T-cell (primary cell): ENCODE measurements at regions not wholly inside any gene's neighbourhood (a gene's known extent, or its start where the extent isn't known, plus 50 kb on each side); places are given as distances from the start of the nearest gene placed in this dataset.

Experiments used
- ATAC-seq, 4 experiments: fragments of 200-7000 bp in 3 of 4; fragments of 150-1000 bp in 1 of 4; cut with Tn5 transposase; replicated peaks in 1 of 4; 1 replicate in 3 of 4; 2 replicates in 1 of 4; pipeline ENCODE4 v1.10.0; 2021; ENCODE audit warnings: moderate library complexity in 3 of 4, mild to moderate bottlenecking in 2 of 4, moderate number of reproducible peaks in 1 of 4
- CTCF ChIA-PET, 2 donors: fragments of 300-600 bp; sonication (Branson Sonifier 250); formaldehyde crosslinking; loops; one replicate each; lab custom pipeline; 2022; ENCODE audit warnings: antibody characterized with exemption in 2 of 2; lab: Charles Lee
- POLR2A ChIA-PET, 2 donors: fragments of 300-600 bp; sonication (Branson Sonifier 250); formaldehyde crosslinking; loops; one replicate each; lab custom pipeline; 2022; ENCODE audit warnings: antibody characterized with exemption in 2 of 2; lab: Charles Lee
- DNase-seq, 35 experiments: peaks; one replicate each; pipeline versions ENCODE4 v3.0.0 to v3.0.0-alpha.2; 2013 to 2023
- H3K27ac ChIP-seq: one replicate; pipeline ENCODE4 v1.5.1; 2013; ENCODE audit warnings: low read length
- H3K27me3 ChIP-seq, 2 experiments: replicated peaks in 1 of 2; 1 replicate in 1 of 2; 2 replicates in 1 of 2; pipeline versions ENCODE4 v1.6.1 to v1.7.0; 2013; ENCODE audit warnings: low read length in 1 of 2, mixed read lengths in 1 of 2; ENCODE audit not compliant: control insufficient read depth in 2 of 2, insufficient read depth in 2 of 2; ENCODE audit errors: extremely low read depth in 1 of 2
- H3K36me3 ChIP-seq, 2 donors: 1 replicate in 1 of 2; 2 replicates in 1 of 2; pipeline versions ENCODE4 v1.6.1 to v1.7.0; 2013; ENCODE audit warnings: low read length in 1 of 2; ENCODE audit not compliant: control insufficient read depth in 2 of 2, insufficient read depth in 1 of 2; ENCODE audit errors: extremely low read depth in 1 of 2
- H3K4me1 ChIP-seq, 2 experiments: 1 replicate in 1 of 2; 2 replicates in 1 of 2; pipeline versions ENCODE4 v1.6.1 to v1.7.0; 2013; ENCODE audit warnings: low read length in 2 of 2, mixed read lengths in 1 of 2; ENCODE audit not compliant: insufficient read depth in 2 of 2, control insufficient read depth in 1 of 2; ENCODE audit errors: extremely low read depth in 1 of 2
- H3K4me3 ChIP-seq, 2 donors: 1 replicate in 1 of 2; 2 replicates in 1 of 2; pipeline versions ENCODE4 v1.5.1 to v1.7.0; 2013; ENCODE audit warnings: mild to moderate bottlenecking in 2 of 2, low read length in 1 of 2, moderate library complexity in 1 of 2; ENCODE audit not compliant: control insufficient read depth in 1 of 2; ENCODE audit errors: extremely low read depth in 1 of 2
- H3K9me3 ChIP-seq: 2 replicates; pipeline ENCODE4 v1.7.0; 2013
- H3K27ac Mint-ChIP-seq, 2 donors: one replicate each; pipeline ENCODE4 v1.8.0; 2020 to 2021; ENCODE audit warnings: mild to moderate bottlenecking in 2 of 2, mixed read lengths in 2 of 2
- H3K27me3 Mint-ChIP-seq, 2 donors: one replicate each; pipeline ENCODE4 v1.8.0; 2021 to 2022; ENCODE audit warnings: mixed read lengths in 2 of 2
- H3K36me3 Mint-ChIP-seq: one replicate; pipeline ENCODE4 v1.8.0; 2021; ENCODE audit warnings: mixed read lengths
- H3K4me1 Mint-ChIP-seq, 3 donors: one replicate each; pipeline ENCODE4 v1.8.0; 2020 to 2022; ENCODE audit warnings: mixed read lengths in 3 of 3, mild to moderate bottlenecking in 1 of 3
- H3K4me3 Mint-ChIP-seq, 3 donors: one replicate each; pipeline ENCODE4 v1.8.0; 2020 to 2022; ENCODE audit warnings: mild to moderate bottlenecking in 3 of 3, mixed read lengths in 3 of 3, moderate library complexity in 3 of 3
- H3K9me3 Mint-ChIP-seq, 3 donors: one replicate each; pipeline ENCODE4 v1.8.0; 2020 to 2022; ENCODE audit warnings: mixed read lengths in 3 of 3
- WGBS: methylation state at CpG from one replicate; pipeline ENCODE4 v1.1.5; 2013; ENCODE audit warnings: missing lambda C conversion rate; ENCODE audit not compliant: insufficient coverage; 5-methylcytosine and 5-hydroxymethylcytosine counted together

GRCh38 chr3:75218577-75218976 lies 445.6 kb upstream of the FRG2C start:
- no peaks in the 10 kb centered on the region for H3K9me3 Mint-ChIP-seq
- no CpG with 5 or more reads among the region's 1 CpG for WGBS
- ChIA-PET CTCF (no interaction called here), POLR2A (no interaction called here)
- no peaks in the 10 kb centered on the region for H3K36me3 ChIP-seq
- ATAC-seq, result no peak
- no peaks in the 10 kb centered on the region for H3K27me3 Mint-ChIP-seq
- DNase-seq, result no peak
- no peaks in the 10 kb centered on the region for H3K9me3 ChIP-seq
- no peaks in the 10 kb centered on the region for H3K36me3 Mint-ChIP-seq
- no peak overlapping the region for H3K27ac ChIP-seq
- no peak overlapping the region for H3K4me3 Mint-ChIP-seq
- H3K27ac Mint-ChIP-seq, result no peak overlapping the region
- H3K4me1 Mint-ChIP-seq, result no peaks in the 10 kb centered on the region
- no peaks in the 10 kb centered on the region for H3K4me1 ChIP-seq
- H3K27me3 ChIP-seq, result no peaks in the 10 kb centered on the region
- no peak overlapping the region for H3K4me3 ChIP-seq

GRCh38 chr3:75220932-75221331 lies 443.2 kb upstream of the FRG2C start:
- H3K27ac Mint-ChIP-seq, result no peak overlapping the region
- no peak for DNase-seq
- POLR2A ChIA-PET, result no interaction called here

GRCh38 chr3:75224412-75224811 lies 439.7 kb upstream of the FRG2C start:
- Histone ChIP-seq H3K27ac (no peak overlapping the region), H3K36me3 (no peaks in the 10 kb centered on the region), H3K4me1 (no peaks in the 10 kb centered on the region), H3K27me3 (no peaks in the 10 kb centered on the region), H3K9me3 (no peaks in the 10 kb centered on the region), H3K4me3 (no peak overlapping the region)
- DNase-seq (no peak), ATAC-seq (no peak)
- WGBS, result no CpG with 5 or more reads among the region's 2 CpGs
- no peak overlapping the region for H3K4me3 Mint-ChIP-seq
- ChIA-PET POLR2A (no interaction called here), CTCF (interaction anchor here in 1 of 2 donors (0.6 kb wide), 1 partner anchor 24 kb away, joined by 3 read pairs; no protein-coding TSS in a partner anchor)
- H3K9me3 Mint-ChIP-seq, result peaks cover 0 to 6% (median 0%) of the 10 kb centered on the region in 3 donors
- H3K4me1 Mint-ChIP-seq, result no peaks in the 10 kb centered on the region
- H3K27me3 Mint-ChIP-seq, result peaks cover 0 to 2% of the 10 kb centered on the region in 2 donors
- H3K27ac Mint-ChIP-seq, result no peak overlapping the region
- H3K36me3 Mint-ChIP-seq, result no peaks in the 10 kb centered on the region

More at GRCh38 chr3:75220932-75221331, 443.2 kb upstream of the FRG2C start:
- Mint-ChIP-seq H3K4me3 (no peak overlapping the region), H3K36me3 (no peaks in the 10 kb centered on the region), H3K4me1 (no peaks in the 10 kb centered on the region), H3K9me3 (peaks cover 0 to 2% (median 0%) of the 10 kb centered on the region in 3 donors), H3K27me3 (no peaks in the 10 kb centered on the region)
- H3K9me3 ChIP-seq, result no peaks in the 10 kb centered on the region
- no peaks in the 10 kb centered on the region for H3K27me3 ChIP-seq
- H3K36me3 ChIP-seq, result no peaks in the 10 kb centered on the region
- 95% methylated on average over 2 of the region's 4 CpGs for WGBS
- H3K4me1 ChIP-seq, result no peaks in the 10 kb centered on the region
- H3K27ac ChIP-seq, result no peak overlapping the region
- no peak for ATAC-seq
- H3K4me3 ChIP-seq, result no peak overlapping the region
- CTCF ChIA-PET, result no interaction called here

GRCh38 chr3:75232216-75232615 lies 431.9 kb upstream of the FRG2C start:
- no peak for ATAC-seq
- no peaks in the 10 kb centered on the region for H3K36me3 ChIP-seq
- H3K9me3 Mint-ChIP-seq, result peaks cover 0 to 8% (median 0%) of the 10 kb centered on the region in 3 donors
- DNase-seq, result no peak
- H3K4me1 Mint-ChIP-seq, result no peaks in the 10 kb centered on the region
- no peaks in the 10 kb centered on the region for H3K4me1 ChIP-seq
- ChIA-PET POLR2A (no interaction called here), CTCF (no interaction called here)
- H3K27ac Mint-ChIP-seq, result no peak overlapping the region
- no peak overlapping the region for H3K27ac ChIP-seq
- H3K4me3 ChIP-seq, result no peak overlapping the region
- no peak overlapping the region for H3K4me3 Mint-ChIP-seq
- H3K27me3 Mint-ChIP-seq, result peaks cover 0 to 2% of the 10 kb centered on the region in 2 donors
- no CpG with 5 or more reads among the region's 1 CpG for WGBS
- no peaks in the 10 kb centered on the region for H3K9me3 ChIP-seq
- peaks cover 0 to 3% of the 10 kb centered on the region in 2 experiments for H3K27me3 ChIP-seq
- H3K36me3 Mint-ChIP-seq, result no peaks in the 10 kb centered on the region

DNA sequence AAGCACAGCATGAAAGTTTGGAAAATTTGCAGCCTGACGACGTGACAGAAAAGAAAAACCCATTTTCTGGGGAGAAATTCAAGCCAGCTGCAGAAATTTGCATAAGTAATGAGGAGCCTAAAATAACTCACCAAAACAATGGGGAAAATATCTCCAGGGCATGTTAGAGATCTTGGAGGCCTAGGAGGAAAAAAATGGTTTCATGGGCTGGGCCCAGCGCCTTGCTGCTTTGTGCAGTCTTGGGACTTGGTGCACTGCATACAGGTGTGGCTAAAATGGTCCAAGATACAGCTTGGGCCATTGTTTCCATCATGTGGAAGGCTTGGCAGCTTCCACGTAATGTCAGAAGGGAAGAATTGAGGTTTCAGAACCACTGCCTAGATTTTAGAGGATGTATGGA lies 428.5 kb upstream of the FRG2C start:
- POLR2A ChIA-PET, result no interaction called here
- no peak for ATAC-seq
- no peaks in the 10 kb centered on the region for H3K36me3 Mint-ChIP-seq

GRCh38 chr3:75237053-75237452 lies 427.1 kb upstream of the FRG2C start:
- DNase-seq (no peak), ATAC-seq (no peak)
- Mint-ChIP-seq H3K36me3 (no peaks in the 10 kb centered on the region), H3K9me3 (peaks cover 0 to 8% (median 0%) of the 10 kb centered on the region in 3 donors), H3K4me1 (no peaks in the 10 kb centered on the region), H3K27me3 (peaks cover 0 to 2% of the 10 kb centered on the region in 2 donors), H3K27ac (no peak overlapping the region), H3K4me3 (no peak overlapping the region)
- ChIA-PET POLR2A (no interaction called here), CTCF (no interaction called here)
- Histone ChIP-seq H3K27me3 (peaks cover 0 to 3% of the 10 kb centered on the region in 2 experiments), H3K27ac (no peak overlapping the region), H3K36me3 (no peaks in the 10 kb centered on the region), H3K4me3 (no peak overlapping the region), H3K4me1 (no peaks in the 10 kb centered on the region), H3K9me3 (no peaks in the 10 kb centered on the region)
- no CpG with 5 or more reads among the region's 1 CpG for WGBS

More for the DNA sequence above, 428.5 kb upstream of the FRG2C start:
- Mint-ChIP-seq H3K27me3 (peaks cover 0 to 2% of the 10 kb centered on the region in 2 donors), H3K4me1 (no peaks in the 10 kb centered on the region), H3K27ac (no peak overlapping the region), H3K4me3 (no peak overlapping the region), H3K9me3 (peaks cover 0 to 8% (median 0%) of the 10 kb centered on the region in 3 donors)
- CTCF ChIA-PET, result no interaction called here
- H3K27me3 ChIP-seq, result peaks cover 0 to 3% of the 10 kb centered on the region in 2 experiments
- H3K36me3 ChIP-seq, result no peaks in the 10 kb centered on the region
- no peaks in the 10 kb centered on the region for H3K4me1 ChIP-seq
- no peak overlapping the region for H3K27ac ChIP-seq
- no peaks in the 10 kb centered on the region for H3K9me3 ChIP-seq
- DNase-seq, result no peak
- 56% methylated on average over 2 of the region's 4 CpGs for WGBS
- H3K4me3 ChIP-seq, result no peak overlapping the region

GRCh38 chr3:75237477-75237876 lies 426.7 kb upstream of the FRG2C start:
- Mint-ChIP-seq H3K27me3 (peaks cover 0 to 2% of the 10 kb centered on the region in 2 donors), H3K27ac (no peak overlapping the region), H3K36me3 (no peaks in the 10 kb centered on the region), H3K4me3 (no peak overlapping the region), H3K9me3 (peaks cover 0 to 8% (median 0%) of the 10 kb centered on the region in 3 donors), H3K4me1 (no peaks in the 10 kb centered on the region)
- WGBS, result 100% methylated on average over 1 of the region's 3 CpGs
- POLR2A ChIA-PET, result no interaction called here
- H3K27me3 ChIP-seq, result peaks cover 0 to 3% of the 10 kb centered on the region in 2 experiments
- no peaks in the 10 kb centered on the region for H3K4me1 ChIP-seq
- no peaks in the 10 kb centered on the region for H3K36me3 ChIP-seq
- H3K27ac ChIP-seq, result no peak overlapping the region
- ATAC-seq (no peak), DNase-seq (no peak)
- no peak overlapping the region for H3K4me3 ChIP-seq
- CTCF ChIA-PET, result no interaction called here
- H3K9me3 ChIP-seq, result no peaks in the 10 kb centered on the region
